ENCODE measurements at regions not wholly inside any gene's neighbourhood (a gene's known extent, or its start where the extent isn't known, plus 50 kb on each side); places are given as distances from the start of the nearest gene placed in this dataset.
"Not testable (repeated sequence)": the region's sequence is repeated elsewhere in the genome, so short reads cannot be mapped to it uniquely, and the experiment has no call there.

- H3K4me3 ChIP-seq (replicated peaks; ENCODE audit: low read depth, low read length): no peak overlapping the region
- TF ChIP-seq CTCF (IDR thresholded peaks at IDR 0.05; ENCODE audit: low read depth, low read length, missing control alignments): no peak
- no peak for DNase-seq (ENCODE audit: extremely low read depth, low read depth)
These were observed 110.2 kb upstream of the STX18 start for GRCh38 chr4:4651811-4652755.

- no peak for TF ChIP-seq CTCF (IDR thresholded peaks at IDR 0.05; ENCODE audit: low read depth, low read length, missing control alignments)
- no peak for DNase-seq (ENCODE audit: extremely low read depth, low read depth)
- H3K4me3 ChIP-seq (replicated peaks; ENCODE audit: low read depth, low read length): no peak overlapping the region
These were observed 105.2 kb upstream of the STX18 start for GRCh38 chr4:4647041-4647440.

GRCh38 chr4:4645743-4646142 is 103.9 kb upstream of the STX18 start:
- H3K4me3 ChIP-seq (replicated peaks; ENCODE audit: low read depth, low read length): no peak overlapping the region
- TF ChIP-seq CTCF (IDR thresholded peaks at IDR 0.05; ENCODE audit: low read depth, low read length, missing control alignments): no peak
- DNase-seq (ENCODE audit: extremely low read depth, low read depth): no peak

GRCh38 chr4:4644277-4644676 is 102.4 kb upstream of the STX18 start:
- not testable (repeated sequence) for DNase-seq (ENCODE audit: extremely low read depth, low read depth); H3K4me3 ChIP-seq (replicated peaks; ENCODE audit: low read depth, low read length)

- not testable (repeated sequence) for H3K4me3 ChIP-seq (replicated peaks; ENCODE audit: low read depth, low read length); DNase-seq (ENCODE audit: extremely low read depth, low read depth)
These were observed 101.9 kb upstream of the STX18 start for GRCh38 chr4:4643743-4644142.

- H3K4me3 ChIP-seq (replicated peaks; ENCODE audit: low read depth, low read length): no peak overlapping the region
These were observed 101.5 kb upstream of the STX18 start for GRCh38 chr4:4643306-4643705.

GRCh38 chr4:4642496-4643000 is 100.7 kb upstream of the STX18 start:
- no peak for TF ChIP-seq CTCF (IDR thresholded peaks at IDR 0.05; ENCODE audit: low read depth, low read length, missing control alignments)
- H3K4me3 ChIP-seq (replicated peaks; ENCODE audit: low read depth, low read length): no peak overlapping the region
- DNase-seq (ENCODE audit: extremely low read depth, low read depth): no peak

More at GRCh38 chr4:4643306-4643705, 101.5 kb upstream of the STX18 start:
- no peak for TF ChIP-seq CTCF (IDR thresholded peaks at IDR 0.05; ENCODE audit: low read depth, low read length, missing control alignments)
- no peak for DNase-seq (ENCODE audit: extremely low read depth, low read depth)
